ENCODE measurements at regions not wholly inside any gene's neighbourhood (a gene's known extent, or its start where the extent isn't known, plus 50 kb on each side); places are given as distances from the start of the nearest gene placed in this dataset.

DNA sequence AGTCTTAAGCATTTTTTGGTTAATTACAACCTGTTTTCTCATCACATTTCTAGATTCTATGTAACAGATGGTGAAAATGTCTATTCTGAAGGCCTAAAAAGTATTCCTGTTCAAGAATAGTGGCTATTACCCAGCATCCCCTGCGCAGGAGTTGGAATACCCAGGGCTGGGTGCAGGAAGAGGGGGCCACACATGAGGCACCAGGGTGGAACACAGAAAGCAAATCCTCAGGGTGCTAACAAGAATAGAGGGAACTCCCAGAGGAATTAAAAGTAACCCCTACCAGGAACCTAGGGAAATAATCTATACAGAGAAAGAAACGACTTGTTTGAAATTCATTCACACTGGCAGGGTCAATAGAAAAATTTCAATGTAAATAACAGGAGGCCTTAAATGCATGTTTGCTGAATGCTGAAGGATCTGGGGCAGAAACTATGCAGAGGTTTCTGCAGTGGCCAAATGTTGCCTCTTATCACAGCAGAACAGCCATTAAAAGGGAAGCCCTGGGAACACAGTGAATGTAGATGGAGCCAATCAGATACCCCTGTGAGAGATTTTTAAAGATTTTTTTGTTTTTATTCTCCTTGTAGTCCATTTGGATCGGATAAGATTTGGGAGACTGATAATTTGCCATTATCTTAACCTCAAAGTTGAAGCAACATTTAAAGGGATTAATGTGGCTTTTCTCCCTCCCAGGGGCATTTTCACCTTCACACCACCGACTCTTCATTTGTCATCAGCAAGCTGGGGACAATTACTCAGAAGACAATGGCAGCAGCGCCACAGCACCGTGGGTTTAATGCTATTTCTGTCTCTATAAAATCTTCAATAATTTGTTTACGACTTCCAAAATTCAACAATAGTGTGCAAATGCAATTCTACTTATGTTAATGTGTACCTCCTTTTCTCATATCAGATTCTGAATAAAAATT is 196.0 kb upstream of the PSMD7 start:
- Histone ChIP-seq H3K36me3 (ENCODE audit: control insufficient read depth in 4 of 4, insufficient read depth in 4 of 4, low read length in 4 of 4) (no peaks in the 10 kb centered on the region), H3K27ac (ENCODE audit: low read depth in 1 of 2, low read length in 1 of 2) (no peak overlapping the region), H3K9ac (ENCODE audit: insufficient read depth in 1 of 2, low read length in 2 of 2) (no peak overlapping the region), H3K4me3 (no peak overlapping the region), H3K9me3 (ENCODE audit: control insufficient read depth in 4 of 4, insufficient read depth in 3 of 4, low read length in 3 of 4) (no peaks in the 10 kb centered on the region), H3K27me3 (ENCODE audit: control insufficient read depth in 3 of 3, insufficient read depth in 3 of 3, low read length in 2 of 3) (no peaks in the 10 kb centered on the region), H3K4me1 (ENCODE audit: control insufficient read depth in 5 of 5, insufficient read depth in 5 of 5, low read length in 5 of 5) (peaks cover 0 to 11% (median 0%) of the 10 kb centered on the region in 5 donors)
- no peak for TF ChIP-seq CTCF (IDR thresholded peaks at IDR 0.05; ENCODE audit: control extremely low read depth, extremely low read depth)
- DNase-seq (peak in 2 of 3 donors; percentile 46 to 53), ATAC-seq (ENCODE audit: insufficient read depth, low FRiP score) (no peak)
- WGBS, 2 donors = 48 to 58% methylated on average over 7 of the region's 7 CpGs

- Histone ChIP-seq H3K4me1 (ENCODE audit: control insufficient read depth in 5 of 5, insufficient read depth in 5 of 5, low read length in 5 of 5) (peaks cover 0 to 11% (median 0%) of the 10 kb centered on the region in 5 donors), H3K9me3 (ENCODE audit: control insufficient read depth in 4 of 4, insufficient read depth in 3 of 4, low read length in 3 of 4) (no peaks in the 10 kb centered on the region), H3K36me3 (ENCODE audit: control insufficient read depth in 4 of 4, insufficient read depth in 4 of 4, low read length in 4 of 4) (no peaks in the 10 kb centered on the region), H3K4me3 (no peak overlapping the region), H3K27me3 (ENCODE audit: control insufficient read depth in 3 of 3, insufficient read depth in 3 of 3, low read length in 2 of 3) (no peaks in the 10 kb centered on the region), H3K9ac (ENCODE audit: insufficient read depth in 1 of 2, low read length in 2 of 2) (no peak overlapping the region), H3K27ac (ENCODE audit: low read depth in 1 of 2, low read length in 1 of 2) (no peak overlapping the region)
- WGBS, 2 donors = 88 to 93% methylated on average over 8 of the region's 8 CpGs
- ATAC-seq (ENCODE audit: insufficient read depth, low FRiP score) (no peak), DNase-seq (no peak)
- no peak for TF ChIP-seq CTCF (IDR thresholded peaks at IDR 0.05; ENCODE audit: control extremely low read depth, extremely low read depth)
Measured at GRCh38 chr16:74099530-74099929, 197.1 kb upstream of the PSMD7 start.

DNA sequence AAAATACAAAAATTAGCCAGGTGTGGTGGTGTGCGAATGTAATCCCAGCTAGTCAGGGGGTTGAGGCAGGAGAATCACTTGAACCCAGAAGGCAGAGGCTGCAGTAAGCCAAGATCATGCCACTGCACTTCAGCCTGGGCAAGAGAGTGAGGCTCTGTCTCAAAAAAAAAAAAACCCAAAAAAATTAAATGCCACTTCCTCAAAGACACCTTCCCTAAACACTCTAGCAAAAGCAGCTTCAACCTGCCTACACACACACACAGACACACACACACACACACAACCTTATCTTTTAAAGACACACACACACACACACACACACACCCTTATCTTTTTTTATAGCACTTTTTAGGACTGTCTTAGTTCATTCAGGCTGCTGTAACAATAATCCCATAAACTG is 201.7 kb upstream of the PSMD7 start:
- no peak overlapping the region for H3K27ac ChIP-seq (ENCODE audit: low read depth in 1 of 2, low read length in 1 of 2)
- no peak overlapping the region for H3K4me3 ChIP-seq
- no peak overlapping the region for H3K9ac ChIP-seq (ENCODE audit: insufficient read depth in 1 of 2, low read length in 2 of 2)
- no peaks in the 10 kb centered on the region for H3K36me3 ChIP-seq (ENCODE audit: control insufficient read depth in 4 of 4, insufficient read depth in 4 of 4, low read length in 4 of 4)
- H3K4me1 ChIP-seq (ENCODE audit: control insufficient read depth in 5 of 5, insufficient read depth in 5 of 5, low read length in 5 of 5) = no peaks in the 10 kb centered on the region
- no peak for ATAC-seq (ENCODE audit: insufficient read depth, low FRiP score)
- no peaks in the 10 kb centered on the region for H3K9me3 ChIP-seq (ENCODE audit: control insufficient read depth in 4 of 4, insufficient read depth in 3 of 4, low read length in 3 of 4)
- no peak for TF ChIP-seq CTCF (IDR thresholded peaks at IDR 0.05; ENCODE audit: control extremely low read depth, extremely low read depth)
- no peaks in the 10 kb centered on the region for H3K27me3 ChIP-seq (ENCODE audit: control insufficient read depth in 3 of 3, insufficient read depth in 3 of 3, low read length in 2 of 3)
- DNase-seq = no peak
- 83 to 88% methylated on average over 1 of the region's 1 CpG for WGBS, 2 donors

Data from lung (tissue), 11 donors.